Testis (tissue), 2 donors: ENCODE measurements at regions not wholly inside any gene's neighbourhood (a gene's known extent, or its start where the extent isn't known, plus 50 kb on each side); places are given as distances from the start of the nearest gene placed in this dataset.

ENCODE experiments used
- POLR2A ChIP-seq: fragments of 450-650 bp; IDR thresholded peaks from one replicate; pipeline ENCODE4 v1.6.1; 2017; ENCODE audit warnings: antibody characterized with exemption, mild to moderate bottlenecking, moderate library complexity
- TF ChIP-seq, protein P1 (sequence below), 3 experiments: fragments of 450-650 bp in 2 of 3; fragments of 200-600 bp in 1 of 3; sonication (generic) in 1 of 3; IDR thresholded peaks; one replicate each; pipeline ENCODE4 v1.5.1; 2016 to 2019; ENCODE audit warnings: antibody characterized with exemption in 3 of 3, mild to moderate bottlenecking in 2 of 3, moderate library complexity in 1 of 3

DNA sequence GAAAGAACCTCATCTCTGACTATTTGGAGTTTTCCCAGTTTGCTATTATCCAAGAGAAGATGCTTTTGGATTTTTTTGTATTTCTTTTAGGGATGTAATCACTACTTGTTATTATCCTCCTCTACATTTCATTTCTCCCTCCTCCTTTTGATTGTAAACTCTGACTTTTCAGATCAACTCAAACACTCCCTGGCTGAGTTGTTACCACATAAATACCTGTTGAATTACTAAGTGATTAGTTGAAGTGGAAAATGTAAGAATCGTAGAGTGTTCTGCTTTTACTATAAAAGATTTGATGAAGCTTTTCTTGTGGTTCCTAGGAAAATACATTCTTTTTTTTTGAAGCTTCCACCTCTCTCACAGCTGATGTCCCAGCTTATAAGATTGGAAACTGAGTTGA lies 164.1 kb upstream of the C1GALT1 start:
- TF ChIP-seq, protein P1, sequence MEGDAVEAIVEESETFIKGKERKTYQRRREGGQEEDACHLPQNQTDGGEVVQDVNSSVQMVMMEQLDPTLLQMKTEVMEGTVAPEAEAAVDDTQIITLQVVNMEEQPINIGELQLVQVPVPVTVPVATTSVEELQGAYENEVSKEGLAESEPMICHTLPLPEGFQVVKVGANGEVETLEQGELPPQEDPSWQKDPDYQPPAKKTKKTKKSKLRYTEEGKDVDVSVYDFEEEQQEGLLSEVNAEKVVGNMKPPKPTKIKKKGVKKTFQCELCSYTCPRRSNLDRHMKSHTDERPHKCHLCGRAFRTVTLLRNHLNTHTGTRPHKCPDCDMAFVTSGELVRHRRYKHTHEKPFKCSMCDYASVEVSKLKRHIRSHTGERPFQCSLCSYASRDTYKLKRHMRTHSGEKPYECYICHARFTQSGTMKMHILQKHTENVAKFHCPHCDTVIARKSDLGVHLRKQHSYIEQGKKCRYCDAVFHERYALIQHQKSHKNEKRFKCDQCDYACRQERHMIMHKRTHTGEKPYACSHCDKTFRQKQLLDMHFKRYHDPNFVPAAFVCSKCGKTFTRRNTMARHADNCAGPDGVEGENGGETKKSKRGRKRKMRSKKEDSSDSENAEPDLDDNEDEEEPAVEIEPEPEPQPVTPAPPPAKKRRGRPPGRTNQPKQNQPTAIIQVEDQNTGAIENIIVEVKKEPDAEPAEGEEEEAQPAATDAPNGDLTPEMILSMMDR (IDR thresholded peaks at IDR 0.05): no peak
- TF ChIP-seq POLR2A: no peak
